HUES64 (cell line): ENCODE measurements at regions not wholly inside any gene's neighbourhood (a gene's known extent, or its start where the extent isn't known, plus 50 kb on each side); places are given as distances from the start of the nearest gene placed in this dataset.
"Not testable (repeated sequence)": the region's sequence is repeated elsewhere in the genome, so short reads cannot be mapped to it uniquely, and the experiment has no call there.

Experiments used
- H3K27ac ChIP-seq: 2 replicates; pipeline ENCODE4 v1.7.0; 2013; ENCODE audit warnings: low read depth, low read length, inconsistent platforms
- H3K27me3 ChIP-seq: 2 replicates; pipeline ENCODE4 v1.6.1; 2013; ENCODE audit warnings: mild to moderate bottlenecking, low read length; ENCODE audit not compliant: insufficient read depth
- H3K36me3 ChIP-seq: 2 replicates; pipeline ENCODE4 v1.6.1; 2013; ENCODE audit warnings: mild to moderate bottlenecking, low read length; ENCODE audit not compliant: insufficient read depth
- H3K4me1 ChIP-seq: 2 replicates; pipeline ENCODE4 v1.6.1; 2013; ENCODE audit warnings: mild to moderate bottlenecking, low read length, moderate library complexity; ENCODE audit not compliant: insufficient read depth
- H3K4me3 ChIP-seq: 2 replicates; pipeline ENCODE4 v1.5.1; 2013; ENCODE audit warnings: mild to moderate bottlenecking, low read length, moderate library complexity
- H3K9ac ChIP-seq: 2 replicates; pipeline ENCODE4 v1.6.1; 2013; ENCODE audit warnings: mild to moderate bottlenecking, low read depth, low read length
- H3K9me3 ChIP-seq: 2 replicates; pipeline ENCODE4 v1.6.1; 2013; ENCODE audit warnings: low read depth, low read length; ENCODE audit not compliant: insufficient read depth
- WGBS: fragments of 150-250, 120-280 bp; methylation state at CpG from one replicate; pipeline ENCODE4 v1.1.7; 2013; ENCODE audit warnings: missing lambda C conversion rate; 5-methylcytosine and 5-hydroxymethylcytosine counted together

- whole genome bisulfite sequencing = 91% methylated on average over 2 of the region's 3 CpGs
- Histone ChIP-seq H3K27ac (no peak overlapping the region), H3K9ac (no peak overlapping the region), H3K4me1 (no peaks in the 10 kb centered on the region), H3K27me3 (no peaks in the 10 kb centered on the region), H3K36me3 (no peaks in the 10 kb centered on the region), H3K9me3 (no peaks in the 10 kb centered on the region), H3K4me3 (no peak overlapping the region)
Measured at GRCh38 chr11:101835506-101836063, 79.2 kb upstream of the CEP126 start.

DNA sequence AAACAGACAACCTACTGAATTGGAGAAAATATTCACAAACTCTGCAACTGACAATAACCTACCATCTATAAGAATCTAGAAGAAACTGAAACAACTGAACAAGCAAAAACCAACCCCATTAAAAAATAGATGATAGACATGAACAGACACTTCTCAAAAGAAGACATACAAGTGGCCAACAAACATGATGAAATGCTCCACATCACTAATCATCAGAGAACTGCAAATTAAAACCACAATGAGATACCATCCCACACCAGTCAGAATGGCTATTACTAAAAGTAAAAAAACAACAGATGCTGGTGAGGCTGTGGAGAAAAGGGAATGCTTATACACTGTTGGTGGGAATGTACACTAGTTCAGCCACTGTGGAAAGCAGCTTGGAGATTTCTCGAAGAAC lies 84.3 kb upstream of the CEP126 start:
- H3K27ac ChIP-seq, H3K4me1 ChIP-seq, H3K9ac ChIP-seq, H3K27me3 ChIP-seq, H3K36me3 ChIP-seq, H3K9me3 ChIP-seq, H3K4me3 ChIP-seq: not testable (repeated sequence)
- WGBS = 90% methylated on average over 1 of the region's 1 CpG

DNA sequence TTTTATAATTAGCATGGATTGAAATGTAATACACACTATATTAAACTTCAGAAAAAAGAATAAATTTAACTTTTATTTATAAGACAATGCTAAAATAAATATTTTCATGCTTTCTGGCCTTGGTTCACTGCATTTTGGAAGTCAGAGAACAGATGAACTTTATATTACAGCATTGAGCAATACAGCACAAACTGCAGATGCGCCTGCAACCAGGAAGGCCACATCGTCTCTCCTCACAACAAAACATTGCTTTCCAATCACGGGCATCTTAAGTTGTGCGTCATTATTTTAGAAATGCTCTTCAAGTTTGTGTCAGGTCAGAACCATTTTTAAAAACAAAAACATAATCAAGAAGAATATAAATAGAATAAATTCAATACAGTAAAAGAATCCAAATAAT lies 89.3 kb upstream of the CEP126 start:
- Histone ChIP-seq H3K4me1 (no peaks in the 10 kb centered on the region), H3K9me3 (no peaks in the 10 kb centered on the region), H3K27ac (no peak overlapping the region), H3K4me3 (no peak overlapping the region), H3K36me3 (no peaks in the 10 kb centered on the region), H3K27me3 (no peaks in the 10 kb centered on the region), H3K9ac (no peak overlapping the region)
- WGBS = 94% methylated on average over 4 of the region's 4 CpGs

DNA sequence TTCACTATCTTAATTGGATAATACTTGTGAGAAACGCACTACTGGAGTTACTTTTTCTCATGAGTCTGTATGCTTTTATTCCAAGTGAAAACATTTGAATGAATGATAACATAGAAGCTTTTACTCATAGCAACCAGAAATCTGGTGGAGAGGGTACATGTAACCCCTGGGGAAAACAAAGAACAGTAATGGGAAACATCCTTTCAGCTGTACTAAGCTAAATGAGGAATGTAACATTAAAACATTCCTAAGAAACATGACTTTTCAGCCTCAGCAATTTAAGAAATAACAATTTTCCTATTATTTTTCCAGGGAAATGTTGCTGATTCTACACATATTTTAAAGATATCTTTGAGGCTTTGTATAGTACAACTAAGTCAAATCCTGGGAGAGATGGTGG lies 97.2 kb upstream of the CEP126 start:
- WGBS = no CpG with 5 or more reads among the region's 1 CpG

DNA sequence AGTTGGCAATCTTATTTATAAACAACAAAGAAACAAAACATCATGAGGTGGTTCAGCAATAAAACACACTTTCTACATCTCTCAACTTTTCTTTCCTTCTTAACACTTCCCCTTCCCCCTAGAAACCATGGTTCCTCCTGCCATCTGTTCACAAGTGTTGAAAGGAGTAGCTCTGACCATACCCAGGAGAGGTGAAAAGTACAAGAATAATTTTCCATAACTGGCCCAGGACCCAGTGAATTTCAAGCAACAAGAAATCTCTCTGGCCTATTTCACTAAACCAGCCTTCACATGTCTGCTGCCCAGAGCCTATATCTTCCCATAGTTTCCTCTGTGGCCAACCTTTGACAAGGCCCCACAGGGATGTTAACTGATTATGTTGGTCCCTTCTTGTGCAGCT lies 98.2 kb upstream of the CEP126 start:
- H3K4me1 ChIP-seq = no peaks in the 10 kb centered on the region
- no peak overlapping the region for H3K27ac ChIP-seq
- no peak overlapping the region for H3K4me3 ChIP-seq
- H3K9ac ChIP-seq = no peak overlapping the region
- H3K27me3 ChIP-seq = no peaks in the 10 kb centered on the region
- H3K36me3 ChIP-seq = no peaks in the 10 kb centered on the region
- H3K9me3 ChIP-seq = no peaks in the 10 kb centered on the region

More for the DNA sequence above, 97.2 kb upstream of the CEP126 start:
- Histone ChIP-seq H3K4me3 (no peak overlapping the region), H3K4me1 (no peaks in the 10 kb centered on the region), H3K36me3 (no peaks in the 10 kb centered on the region), H3K9me3 (no peaks in the 10 kb centered on the region), H3K9ac (no peak overlapping the region), H3K27me3 (no peaks in the 10 kb centered on the region), H3K27ac (no peak overlapping the region)

DNA sequence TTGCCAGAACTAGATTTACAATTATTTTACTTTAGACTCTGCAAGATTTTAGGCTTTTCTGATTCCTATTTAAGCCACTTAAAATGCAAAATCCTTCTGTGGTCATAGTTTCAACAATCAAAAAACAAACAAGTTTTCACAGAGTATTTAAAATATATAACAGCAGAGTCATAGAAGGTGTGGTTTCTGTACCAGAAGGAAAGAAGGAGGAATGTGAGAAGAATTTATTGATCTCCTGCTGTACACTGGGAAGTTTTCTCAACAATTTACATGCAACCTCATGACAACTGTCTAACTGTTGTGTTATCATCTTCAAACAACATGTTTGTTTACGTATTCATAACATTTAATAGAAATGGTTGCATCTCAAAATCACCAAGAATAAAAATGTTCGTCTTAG lies 102.3 kb upstream of the CEP126 start:
- Histone ChIP-seq H3K9ac (no peak overlapping the region), H3K36me3 (no peaks in the 10 kb centered on the region), H3K9me3 (no peaks in the 10 kb centered on the region), H3K4me3 (no peak overlapping the region), H3K27ac (no peak overlapping the region), H3K4me1 (no peaks in the 10 kb centered on the region), H3K27me3 (no peaks in the 10 kb centered on the region)
- WGBS = 87% methylated on average over 2 of the region's 2 CpGs

DNA sequence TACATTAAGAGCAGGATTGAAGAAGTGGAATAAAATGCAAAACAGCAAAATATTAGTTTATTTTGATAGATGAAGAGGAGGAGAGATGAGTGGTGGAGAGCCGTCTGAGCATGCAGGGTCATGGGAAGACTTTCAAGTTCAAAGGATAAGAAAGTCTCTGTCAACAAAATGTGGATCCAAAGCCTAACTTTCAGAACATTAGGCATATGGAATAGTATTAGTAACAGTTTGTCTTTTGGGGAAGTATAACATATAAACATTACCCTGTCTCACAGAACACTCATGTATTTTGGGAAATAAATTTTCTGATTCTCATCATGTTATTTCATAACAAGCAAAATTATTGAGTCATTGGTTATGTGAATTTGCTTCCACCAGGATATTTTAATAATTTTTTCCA lies 104.3 kb upstream of the CEP126 start:
- Histone ChIP-seq H3K36me3 (no peaks in the 10 kb centered on the region), H3K27me3 (no peaks in the 10 kb centered on the region), H3K4me1 (no peaks in the 10 kb centered on the region), H3K9me3 (no peaks in the 10 kb centered on the region), H3K4me3 (no peak overlapping the region), H3K9ac (no peak overlapping the region), H3K27ac (no peak overlapping the region)
- 91% methylated on average over 1 of the region's 1 CpG for WGBS

DNA sequence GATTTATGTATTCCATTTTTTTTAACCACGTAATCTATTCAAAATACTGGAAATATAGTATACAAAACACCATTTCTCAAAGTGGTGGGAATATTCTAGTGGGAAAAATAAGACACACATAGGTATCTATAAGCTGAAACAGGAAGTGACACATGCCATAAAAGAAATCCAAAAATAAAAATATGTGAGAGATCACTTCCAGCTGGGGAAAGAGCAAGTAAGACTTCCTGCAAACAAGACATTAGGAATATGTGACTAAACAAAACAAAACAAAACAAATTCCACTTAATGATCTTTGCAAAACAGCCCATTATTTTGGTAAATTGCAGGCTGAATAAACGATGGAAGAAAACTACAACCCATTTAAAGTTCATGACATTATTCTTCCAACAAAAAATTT lies 107.3 kb upstream of the CEP126 start:
- H3K27ac ChIP-seq = no peak overlapping the region
- 78% methylated on average over 1 of the region's 2 CpGs for WGBS
- H3K27me3 ChIP-seq = no peaks in the 10 kb centered on the region
- H3K9me3 ChIP-seq = no peaks in the 10 kb centered on the region
- H3K4me3 ChIP-seq = no peak overlapping the region
- H3K9ac ChIP-seq = no peak overlapping the region
- H3K4me1 ChIP-seq = no peaks in the 10 kb centered on the region
- no peaks in the 10 kb centered on the region for H3K36me3 ChIP-seq

- no peaks in the 10 kb centered on the region for H3K27me3 ChIP-seq
- H3K9ac ChIP-seq = no peak overlapping the region
- no peaks in the 10 kb centered on the region for H3K9me3 ChIP-seq
- WGBS = no CpG with 5 or more reads among the region's 2 CpGs
- H3K36me3 ChIP-seq = no peaks in the 10 kb centered on the region
- H3K4me1 ChIP-seq = no peaks in the 10 kb centered on the region
- no peak overlapping the region for H3K4me3 ChIP-seq
- H3K27ac ChIP-seq = no peak overlapping the region
Measured at GRCh38 chr11:101803651-101804050, 111.2 kb upstream of the CEP126 start.

GRCh38 chr11:101797335-101797734 lies 117.5 kb upstream of the CEP126 start:
- Histone ChIP-seq H3K9ac (no peak overlapping the region), H3K36me3 (no peaks in the 10 kb centered on the region), H3K27me3 (no peaks in the 10 kb centered on the region), H3K9me3 (no peaks in the 10 kb centered on the region), H3K4me3 (no peak overlapping the region), H3K27ac (no peak overlapping the region), H3K4me1 (peaks cover 4% of the 10 kb centered on the region; the same call in 1 of the 2 replicates)
- WGBS = 97% methylated on average over 1 of the region's 1 CpG

GRCh38 chr11:101792814-101793213 lies 122.0 kb upstream of the CEP126 start:
- no peaks in the 10 kb centered on the region for H3K36me3 ChIP-seq
- H3K4me3 ChIP-seq = no peak overlapping the region
- no peak overlapping the region for H3K9ac ChIP-seq
- H3K27me3 ChIP-seq = no peaks in the 10 kb centered on the region
- H3K27ac ChIP-seq = no peak overlapping the region
- H3K4me1 ChIP-seq = peaks cover 4% of the 10 kb centered on the region; the same call in 1 of the 2 replicates
- H3K9me3 ChIP-seq = no peaks in the 10 kb centered on the region
- WGBS = 61% methylated on average over 2 of the region's 2 CpGs

GRCh38 chr11:101786916-101787315 lies 127.9 kb upstream of the CEP126 start:
- 100% methylated on average over 1 of the region's 1 CpG for WGBS
- no peaks in the 10 kb centered on the region for H3K4me1 ChIP-seq
- H3K27ac ChIP-seq = no peak overlapping the region
- H3K36me3 ChIP-seq = no peaks in the 10 kb centered on the region
- 0 out of 2 replicates have a peak, but pooled peaks cover 4% of the 10 kb centered on the region for H3K9me3 ChIP-seq
- no peak overlapping the region for H3K4me3 ChIP-seq
- no peaks in the 10 kb centered on the region for H3K27me3 ChIP-seq
- H3K9ac ChIP-seq = no peak overlapping the region
